ENCODE measurements at regions not wholly inside any gene's neighbourhood (a gene's known extent, or its start where the extent isn't known, plus 50 kb on each side); places are given as distances from the start of the nearest gene placed in this dataset.

- 81 to 95% (median 92%) methylated on average over 9 of the region's 9 CpGs for WGBS, 3 donors
- H3K9me3 ChIP-seq: no peaks in the 10 kb centered on the region
- no peak overlapping the region for H3K27ac ChIP-seq
- no peak for DNase-seq
- TF ChIP-seq EP300 (IDR thresholded peaks at IDR 0.05): no peak
- TF ChIP-seq CTCF (IDR thresholded peaks at IDR 0.05): no peak
- TF ChIP-seq POLR2A (IDR thresholded peaks at IDR 0.05): no peak
- H3K4me1 ChIP-seq (ENCODE audit: insufficient read depth): no peaks in the 10 kb centered on the region
- intact Hi-C loops (cut with DNase I): no loop called here
- H3K4me3 ChIP-seq: no peak overlapping the region
- no peaks in the 10 kb centered on the region for H3K36me3 ChIP-seq
- no peaks in the 10 kb centered on the region for H3K27me3 ChIP-seq
Observed at GRCh38 chr3:67737906-67738865, 83.8 kb upstream of the SUCLG2 start.

- Histone ChIP-seq H3K9me3 (no peaks in the 10 kb centered on the region), H3K27me3 (no peaks in the 10 kb centered on the region), H3K4me1 (ENCODE audit: insufficient read depth) (no peaks in the 10 kb centered on the region), H3K27ac (no peak overlapping the region), H3K36me3 (no peaks in the 10 kb centered on the region), H3K4me3 (no peak overlapping the region)
- WGBS, 3 donors: 78 to 86% (median 79%) methylated on average over 1 of the region's 1 CpG
- TF ChIP-seq POLR2A (IDR thresholded peaks at IDR 0.05) (no peak), EP300 (IDR thresholded peaks at IDR 0.05) (no peak), CTCF (IDR thresholded peaks at IDR 0.05) (no peak)
- intact Hi-C loops (cut with DNase I): no loop called here
- no peak for DNase-seq
Observed at GRCh38 chr3:67737140-67737539, 82.7 kb upstream of the SUCLG2 start.

GRCh38 chr3:67733269-67733950 is 79.0 kb upstream of the SUCLG2 start:
- WGBS, 3 donors: 81 to 85% (median 83%) methylated on average over 3 of the region's 3 CpGs
- intact Hi-C loops (cut with DNase I): no loop called here
- H3K27me3 ChIP-seq: no peaks in the 10 kb centered on the region

GRCh38 chr3:67724434-67724833 is 70.0 kb upstream of the SUCLG2 start:
- WGBS, 3 donors: 86 to 90% (median 89%) methylated on average over 2 of the region's 2 CpGs
- no peak for DNase-seq
- TF ChIP-seq POLR2A (IDR thresholded peaks at IDR 0.05) (no peak), EP300 (IDR thresholded peaks at IDR 0.05) (no peak), CTCF (IDR thresholded peaks at IDR 0.05) (no peak)
- no peaks in the 10 kb centered on the region for H3K4me1 ChIP-seq (ENCODE audit: insufficient read depth)
- no peaks in the 10 kb centered on the region for H3K27me3 ChIP-seq
- no peak overlapping the region for H3K4me3 ChIP-seq
- no peak overlapping the region for H3K27ac ChIP-seq
- H3K36me3 ChIP-seq: no peaks in the 10 kb centered on the region
- no peaks in the 10 kb centered on the region for H3K9me3 ChIP-seq
- intact Hi-C loops (cut with DNase I): no loop called here

More at GRCh38 chr3:67733269-67733950, 79.0 kb upstream of the SUCLG2 start:
- DNase-seq: no peak
- Histone ChIP-seq H3K9me3 (no peaks in the 10 kb centered on the region), H3K27ac (no peak overlapping the region), H3K4me3 (no peak overlapping the region), H3K36me3 (no peaks in the 10 kb centered on the region), H3K4me1 (ENCODE audit: insufficient read depth) (no peaks in the 10 kb centered on the region)
- TF ChIP-seq CTCF (IDR thresholded peaks at IDR 0.05) (no peak), POLR2A (IDR thresholded peaks at IDR 0.05) (no peak), EP300 (IDR thresholded peaks at IDR 0.05) (no peak)

All from ovary (tissue), 7 donors.